WTC11 (cell line): ENCODE measurements at regions not wholly inside any gene's neighbourhood (a gene's known extent, or its start where the extent isn't known, plus 50 kb on each side); places are given as distances from the start of the nearest gene placed in this dataset.

Experiments
- ATAC-seq: fragments of 200-7000 bp; cut with Tn5 transposase; 2 replicates; pipeline ENCODE4 v1.10.0; 2021; ENCODE audit warnings: mild to moderate bottlenecking, moderate library complexity
- CTCF ChIA-PET: fragments of 300-600 bp; sonication (Branson Sonifier 250); formaldehyde crosslinking; loops from one replicate; lab custom pipeline; 2021; ENCODE audit warnings: antibody characterized with exemption; lab: Charles Lee
- POLR2A ChIA-PET: fragments of 350-600 bp; sonication (Branson Sonifier 250); formaldehyde crosslinking; loops from one replicate; lab custom pipeline; 2021; ENCODE audit warnings: antibody characterized with exemption; lab: Charles Lee
- DNase-seq: peaks from one replicate; pipeline ENCODE4 v3.0.0; 2021; ENCODE audit warnings: low spot score
- H3K27ac Mint-ChIP-seq: 2 replicates; pipeline ENCODE4 v1.8.0; 2021; ENCODE audit warnings: mixed read lengths
- H3K27me3 Mint-ChIP-seq: 2 replicates; pipeline ENCODE4 v1.8.0; 2021; ENCODE audit warnings: low read depth, mild to moderate bottlenecking, moderate library complexity, mixed read lengths
- H3K36me3 Mint-ChIP-seq: 2 replicates; pipeline ENCODE4 v1.8.0; 2021; ENCODE audit warnings: mixed read lengths
- H3K4me1 Mint-ChIP-seq: 2 replicates; pipeline ENCODE4 v1.8.0; 2022; ENCODE audit warnings: mixed read lengths
- H3K4me3 Mint-ChIP-seq: 2 replicates; pipeline ENCODE4 v1.8.0; 2021; ENCODE audit warnings: mild to moderate bottlenecking, moderate library complexity, mixed read lengths
- H3K9me3 Mint-ChIP-seq: 2 replicates; pipeline ENCODE4 v1.8.0; 2021; ENCODE audit warnings: mixed read lengths
- FOXJ3 ChIP-seq: sonication (generic); formaldehyde crosslinking; IDR thresholded peaks from 2 replicates; pipeline ENCODE4 v1.9.0; 2021; ENCODE audit warnings: missing genetic modification reagents, mild to moderate bottlenecking, borderline replicate concordance
- FOXK1 ChIP-seq: sonication (generic); formaldehyde crosslinking; IDR thresholded peaks from 2 replicates; pipeline ENCODE4 v1.8.0; 2022; ENCODE audit warnings: mild to moderate bottlenecking, moderate library complexity, missing genetic modification reagents
- HMGA2 ChIP-seq: fragments of 250-450 bp; sonication (Bioruptor Pico); IDR thresholded peaks from 2 replicates; pipeline ENCODE4 v1.4.0; 2021; ENCODE audit warnings: mild to moderate bottlenecking, moderate library complexity
- IRF2 ChIP-seq: sonication (generic); formaldehyde crosslinking; IDR thresholded peaks from 2 replicates; pipeline ENCODE4 v1.8.0; 2022; ENCODE audit warnings: low read depth, missing genetic modification reagents, borderline replicate concordance
- KAT7 ChIP-seq: sonication (generic); formaldehyde crosslinking; IDR thresholded peaks from 2 replicates; pipeline ENCODE4 v1.8.1; 2023; ENCODE audit warnings: missing genetic modification reagents, mild to moderate bottlenecking, borderline replicate concordance
- PRRX2 ChIP-seq: fragments of 250-450 bp; sonication (Bioruptor Pico); IDR thresholded peaks from 2 replicates; pipeline ENCODE4 v1.8.0; 2021; ENCODE audit warnings: mild to moderate bottlenecking
- SMAD4 ChIP-seq: sonication (generic); formaldehyde crosslinking; IDR thresholded peaks from 2 replicates; pipeline ENCODE4 v1.8.0; 2022; ENCODE audit warnings: mild to moderate bottlenecking, missing genetic modification reagents
- SOX15 ChIP-seq: fragments of 250-450 bp; sonication (Bioruptor Pico); IDR thresholded peaks from 2 replicates; pipeline ENCODE4 v1.9.0; 2021; ENCODE audit warnings: mild to moderate bottlenecking
- SP1 ChIP-seq: sonication (generic); formaldehyde crosslinking; conservative IDR thresholded peaks from 2 replicates; pipeline ENCODE4 v1.8.1; 2022; ENCODE audit warnings: missing genetic modification reagents
- ZNF232 ChIP-seq: sonication (generic); formaldehyde crosslinking; IDR thresholded peaks from 2 replicates; pipeline ENCODE4 v1.8.0; 2022; ENCODE audit warnings: mild to moderate bottlenecking, missing genetic modification reagents
- ZNF263 ChIP-seq: sonication (generic); formaldehyde crosslinking; IDR thresholded peaks from 2 replicates; pipeline ENCODE4 v1.8.1; 2022; ENCODE audit warnings: low read depth, mild to moderate bottlenecking, moderate library complexity, missing genetic modification reagents
- ZNF396 ChIP-seq: fragments of 250-450 bp; sonication (Bioruptor Pico); IDR thresholded peaks from 2 replicates; pipeline ENCODE4 v1.8.0; 2021; ENCODE audit warnings: mild to moderate bottlenecking, moderate library complexity, borderline replicate concordance
- TF ChIP-seq, protein P1 (sequence below): sonication (generic); formaldehyde crosslinking; IDR thresholded peaks from 2 replicates; pipeline ENCODE4 v1.8.1; 2023; ENCODE audit warnings: mild to moderate bottlenecking, missing genetic modification reagents, moderate library complexity
- TF ChIP-seq, protein P2 (sequence below): sonication (generic); formaldehyde crosslinking; IDR thresholded peaks from 2 replicates; pipeline ENCODE4 v1.8.1; 2022; ENCODE audit warnings: missing genetic modification reagents, borderline replicate concordance
- TF ChIP-seq, protein P3 (sequence below): fragments of 250-450 bp; sonication (Bioruptor Pico); IDR thresholded peaks from 2 replicates; pipeline ENCODE4 v1.9.0; 2021; ENCODE audit warnings: mild to moderate bottlenecking
- TF ChIP-seq, protein P4 (sequence below): fragments of 250-450 bp; sonication (Bioruptor Pico); IDR thresholded peaks from 2 replicates; pipeline ENCODE4 v1.8.0; 2021; ENCODE audit warnings: mild to moderate bottlenecking
- TF ChIP-seq, protein P5 (sequence below): sonication (generic); formaldehyde crosslinking; IDR thresholded peaks from 2 replicates; pipeline ENCODE4 v1.8.0; 2022; ENCODE audit warnings: mild to moderate bottlenecking, missing genetic modification reagents
- TF ChIP-seq, protein P6 (sequence below): sonication (generic); formaldehyde crosslinking; IDR thresholded peaks from 2 replicates; pipeline ENCODE4 v1.8.0; 2022; ENCODE audit warnings: mild to moderate bottlenecking, missing genetic modification reagents
- TF ChIP-seq, protein P7 (sequence below): fragments of 250-450 bp; sonication (Bioruptor Pico); conservative IDR thresholded peaks from 2 replicates; pipeline ENCODE4 v1.9.0; 2021; ENCODE audit warnings: mild to moderate bottlenecking
- TF ChIP-seq, protein P8 (sequence below): sonication (generic); formaldehyde crosslinking; IDR thresholded peaks from 2 replicates; pipeline ENCODE4 v1.8.0; 2022; ENCODE audit warnings: missing genetic modification reagents

DNA sequence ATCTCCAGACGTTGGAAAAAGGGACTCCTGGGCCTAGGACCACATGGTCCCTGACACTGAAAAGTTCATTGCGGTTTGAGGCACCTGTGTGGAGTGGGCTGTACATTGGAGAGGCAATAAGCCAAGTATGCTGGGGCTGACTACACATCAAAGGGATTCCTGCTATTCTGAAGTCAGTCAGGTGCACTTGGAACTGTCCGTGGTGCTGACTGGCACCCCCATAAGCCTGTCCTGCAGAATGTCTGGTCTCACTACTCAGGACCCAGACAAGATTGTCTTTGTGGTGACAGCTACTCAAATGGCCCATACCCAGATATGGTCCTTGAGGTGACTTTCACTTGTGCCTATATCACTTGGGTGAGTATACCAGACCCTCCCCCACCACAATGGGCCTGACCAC lies 150.6 kb downstream of the RWDD3 start (continued):
- TF ChIP-seq, protein P1, sequence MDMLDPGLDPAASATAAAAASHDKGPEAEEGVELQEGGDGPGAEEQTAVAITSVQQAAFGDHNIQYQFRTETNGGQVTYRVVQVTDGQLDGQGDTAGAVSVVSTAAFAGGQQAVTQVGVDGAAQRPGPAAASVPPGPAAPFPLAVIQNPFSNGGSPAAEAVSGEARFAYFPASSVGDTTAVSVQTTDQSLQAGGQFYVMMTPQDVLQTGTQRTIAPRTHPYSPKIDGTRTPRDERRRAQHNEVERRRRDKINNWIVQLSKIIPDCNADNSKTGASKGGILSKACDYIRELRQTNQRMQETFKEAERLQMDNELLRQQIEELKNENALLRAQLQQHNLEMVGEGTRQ (CRISPR knock-in tag): peak; percentile 59; the same call in 1 of the 2 replicates
- TF ChIP-seq FOXJ3: no peak
- no peak for TF ChIP-seq SMAD4 (CRISPR knock-in tag)
- TF ChIP-seq IRF2 (CRISPR knock-in tag): peak; percentile 46; the same call in 1 of the 2 replicates
- TF ChIP-seq ZNF396 (CRISPR knock-in tag): no peak

DNA sequence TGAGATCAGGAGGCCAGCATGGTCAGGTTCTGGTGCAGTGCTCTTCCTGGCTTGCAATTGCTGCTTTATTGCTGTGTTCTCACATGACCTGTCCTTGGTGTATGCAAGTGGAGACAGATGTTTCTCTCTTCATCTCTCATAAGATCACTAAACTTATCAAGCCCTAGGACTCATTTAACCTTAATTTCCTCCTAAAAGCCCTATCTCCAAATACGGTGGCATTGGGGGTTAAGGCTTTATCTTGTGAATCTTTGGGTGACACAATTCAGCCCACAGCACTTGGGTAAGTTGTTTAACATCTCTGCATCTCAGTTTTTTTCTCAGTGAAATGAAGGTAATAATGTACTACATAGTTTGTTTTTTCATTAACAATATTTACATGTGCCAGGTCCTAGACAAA lies 152.4 kb downstream of the RWDD3 start:
- no peak for TF ChIP-seq FOXK1 (CRISPR knock-in tag)
- no peak for TF ChIP-seq KAT7 (CRISPR knock-in tag)
- no peak for TF ChIP-seq ZNF232 (CRISPR knock-in tag)
- TF ChIP-seq, protein P2, sequence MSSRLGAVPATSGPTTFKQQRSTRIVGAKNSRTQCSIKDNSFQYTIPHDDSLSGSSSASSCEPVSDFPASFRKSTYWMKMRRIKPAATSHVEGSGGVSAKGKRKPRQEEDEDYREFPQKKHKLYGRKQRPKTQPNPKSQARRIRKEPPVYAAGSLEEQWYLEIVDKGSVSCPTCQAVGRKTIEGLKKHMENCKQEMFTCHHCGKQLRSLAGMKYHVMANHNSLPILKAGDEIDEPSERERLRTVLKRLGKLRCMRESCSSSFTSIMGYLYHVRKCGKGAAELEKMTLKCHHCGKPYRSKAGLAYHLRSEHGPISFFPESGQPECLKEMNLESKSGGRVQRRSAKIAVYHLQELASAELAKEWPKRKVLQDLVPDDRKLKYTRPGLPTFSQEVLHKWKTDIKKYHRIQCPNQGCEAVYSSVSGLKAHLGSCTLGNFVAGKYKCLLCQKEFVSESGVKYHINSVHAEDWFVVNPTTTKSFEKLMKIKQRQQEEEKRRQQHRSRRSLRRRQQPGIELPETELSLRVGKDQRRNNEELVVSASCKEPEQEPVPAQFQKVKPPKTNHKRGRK (CRISPR knock-in tag): no peak
- no peak for TF ChIP-seq PRRX2 (CRISPR knock-in tag)
- H3K4me1 Mint-ChIP-seq: peaks cover 7% of the 10 kb centered on the region
- no peak overlapping the region for H3K4me3 Mint-ChIP-seq
- H3K27ac Mint-ChIP-seq: no peak overlapping the region
- DNase-seq (no peak), ATAC-seq (no peak)
- no peaks in the 10 kb centered on the region for H3K27me3 Mint-ChIP-seq
- no peaks in the 10 kb centered on the region for H3K36me3 Mint-ChIP-seq
- H3K9me3 Mint-ChIP-seq: no peaks in the 10 kb centered on the region
- ChIA-PET POLR2A (no interaction called here), CTCF (no interaction called here)

DNA sequence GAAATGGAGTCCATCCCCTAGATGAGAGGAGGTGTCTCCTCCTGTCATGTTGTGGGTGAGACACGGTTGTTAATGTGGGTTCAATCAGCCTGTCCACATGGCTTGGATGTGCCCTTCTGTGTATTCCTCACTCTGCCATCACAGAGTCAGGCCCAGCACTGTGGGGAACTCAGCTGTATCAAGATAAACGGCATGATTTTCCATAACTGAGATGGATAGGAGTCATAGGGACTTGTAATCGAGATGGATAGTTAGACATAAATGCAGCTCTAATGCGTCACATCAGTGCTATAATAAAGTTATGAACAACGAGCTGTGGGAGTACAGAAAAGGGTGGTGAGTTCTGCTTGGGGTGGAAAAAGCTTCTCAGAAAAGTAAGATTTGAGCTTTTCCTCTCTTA lies 152.9 kb downstream of the RWDD3 start:
- Mint-ChIP-seq H3K36me3 (no peaks in the 10 kb centered on the region), H3K9me3 (no peaks in the 10 kb centered on the region), H3K4me3 (no peak overlapping the region), H3K4me1 (peaks cover 4% of the 10 kb centered on the region), H3K27ac (no peak overlapping the region), H3K27me3 (no peaks in the 10 kb centered on the region)
- DNase-seq: no peak
- ChIA-PET POLR2A (interaction anchor here (0.6 kb wide), 1 partner anchor 274 kb away, joined by 4 read pairs; no protein-coding TSS in a partner anchor), CTCF (no interaction called here)
- ATAC-seq: no peak
- TF ChIP-seq PRRX2 (CRISPR knock-in tag): no peak
- TF ChIP-seq, protein P3, sequence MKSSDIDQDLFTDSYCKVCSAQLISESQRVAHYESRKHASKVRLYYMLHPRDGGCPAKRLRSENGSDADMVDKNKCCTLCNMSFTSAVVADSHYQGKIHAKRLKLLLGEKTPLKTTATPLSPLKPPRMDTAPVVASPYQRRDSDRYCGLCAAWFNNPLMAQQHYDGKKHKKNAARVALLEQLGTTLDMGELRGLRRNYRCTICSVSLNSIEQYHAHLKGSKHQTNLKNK: no peak
- no peak for TF ChIP-seq SP1
- no peak for TF ChIP-seq SOX15 (CRISPR knock-in tag)
- TF ChIP-seq, protein P4, sequence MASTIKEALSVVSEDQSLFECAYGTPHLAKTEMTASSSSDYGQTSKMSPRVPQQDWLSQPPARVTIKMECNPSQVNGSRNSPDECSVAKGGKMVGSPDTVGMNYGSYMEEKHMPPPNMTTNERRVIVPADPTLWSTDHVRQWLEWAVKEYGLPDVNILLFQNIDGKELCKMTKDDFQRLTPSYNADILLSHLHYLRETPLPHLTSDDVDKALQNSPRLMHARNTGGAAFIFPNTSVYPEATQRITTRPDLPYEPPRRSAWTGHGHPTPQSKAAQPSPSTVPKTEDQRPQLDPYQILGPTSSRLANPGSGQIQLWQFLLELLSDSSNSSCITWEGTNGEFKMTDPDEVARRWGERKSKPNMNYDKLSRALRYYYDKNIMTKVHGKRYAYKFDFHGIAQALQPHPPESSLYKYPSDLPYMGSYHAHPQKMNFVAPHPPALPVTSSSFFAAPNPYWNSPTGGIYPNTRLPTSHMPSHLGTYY (CRISPR knock-in tag): no peak
- no peak for TF ChIP-seq SMAD4 (CRISPR knock-in tag)
- TF ChIP-seq, protein P5, sequence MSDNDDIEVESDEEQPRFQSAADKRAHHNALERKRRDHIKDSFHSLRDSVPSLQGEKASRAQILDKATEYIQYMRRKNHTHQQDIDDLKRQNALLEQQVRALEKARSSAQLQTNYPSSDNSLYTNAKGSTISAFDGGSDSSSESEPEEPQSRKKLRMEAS (CRISPR knock-in tag): no peak
- TF ChIP-seq ZNF263 (CRISPR knock-in tag): no peak
- TF ChIP-seq, protein P6, sequence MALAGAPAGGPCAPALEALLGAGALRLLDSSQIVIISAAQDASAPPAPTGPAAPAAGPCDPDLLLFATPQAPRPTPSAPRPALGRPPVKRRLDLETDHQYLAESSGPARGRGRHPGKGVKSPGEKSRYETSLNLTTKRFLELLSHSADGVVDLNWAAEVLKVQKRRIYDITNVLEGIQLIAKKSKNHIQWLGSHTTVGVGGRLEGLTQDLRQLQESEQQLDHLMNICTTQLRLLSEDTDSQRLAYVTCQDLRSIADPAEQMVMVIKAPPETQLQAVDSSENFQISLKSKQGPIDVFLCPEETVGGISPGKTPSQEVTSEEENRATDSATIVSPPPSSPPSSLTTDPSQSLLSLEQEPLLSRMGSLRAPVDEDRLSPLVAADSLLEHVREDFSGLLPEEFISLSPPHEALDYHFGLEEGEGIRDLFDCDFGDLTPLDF: no peak
- TF ChIP-seq, protein P7, sequence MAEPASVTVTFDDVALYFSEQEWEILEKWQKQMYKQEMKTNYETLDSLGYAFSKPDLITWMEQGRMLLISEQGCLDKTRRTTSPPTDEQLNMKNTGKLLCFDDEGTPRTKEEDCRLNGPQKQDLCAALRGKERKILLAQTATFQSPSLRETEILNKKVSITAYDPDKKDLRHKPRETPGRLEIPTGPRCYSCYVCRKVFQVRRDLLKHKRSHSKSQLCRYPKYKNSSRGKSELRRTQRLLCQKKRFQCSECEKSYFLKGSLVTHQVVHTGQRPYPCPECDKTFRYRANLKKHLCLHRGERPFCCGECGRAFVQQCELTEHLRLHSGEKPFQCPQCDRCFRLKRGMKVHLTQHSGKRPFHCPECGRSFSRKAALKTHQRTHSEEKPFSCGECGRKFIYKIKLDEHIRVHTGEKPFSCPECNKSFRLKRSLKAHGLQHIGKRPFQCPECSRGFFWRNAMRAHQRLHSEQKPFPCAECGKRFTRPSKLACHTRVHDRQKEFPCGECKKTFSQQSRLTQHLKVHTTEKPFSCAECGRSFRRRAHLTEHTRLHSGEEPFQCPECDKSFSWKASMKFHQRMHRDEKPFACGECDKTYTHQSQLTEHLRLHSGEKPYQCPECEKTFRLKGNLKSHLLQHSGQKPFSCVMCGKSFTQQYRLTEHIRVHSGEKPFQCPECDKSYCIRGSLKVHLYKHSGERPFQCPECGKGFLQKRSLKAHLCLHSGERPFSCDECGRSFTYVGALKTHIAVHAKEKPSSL (CRISPR knock-in tag): no peak
- TF ChIP-seq ZNF396 (CRISPR knock-in tag): no peak
- TF ChIP-seq, protein P8, sequence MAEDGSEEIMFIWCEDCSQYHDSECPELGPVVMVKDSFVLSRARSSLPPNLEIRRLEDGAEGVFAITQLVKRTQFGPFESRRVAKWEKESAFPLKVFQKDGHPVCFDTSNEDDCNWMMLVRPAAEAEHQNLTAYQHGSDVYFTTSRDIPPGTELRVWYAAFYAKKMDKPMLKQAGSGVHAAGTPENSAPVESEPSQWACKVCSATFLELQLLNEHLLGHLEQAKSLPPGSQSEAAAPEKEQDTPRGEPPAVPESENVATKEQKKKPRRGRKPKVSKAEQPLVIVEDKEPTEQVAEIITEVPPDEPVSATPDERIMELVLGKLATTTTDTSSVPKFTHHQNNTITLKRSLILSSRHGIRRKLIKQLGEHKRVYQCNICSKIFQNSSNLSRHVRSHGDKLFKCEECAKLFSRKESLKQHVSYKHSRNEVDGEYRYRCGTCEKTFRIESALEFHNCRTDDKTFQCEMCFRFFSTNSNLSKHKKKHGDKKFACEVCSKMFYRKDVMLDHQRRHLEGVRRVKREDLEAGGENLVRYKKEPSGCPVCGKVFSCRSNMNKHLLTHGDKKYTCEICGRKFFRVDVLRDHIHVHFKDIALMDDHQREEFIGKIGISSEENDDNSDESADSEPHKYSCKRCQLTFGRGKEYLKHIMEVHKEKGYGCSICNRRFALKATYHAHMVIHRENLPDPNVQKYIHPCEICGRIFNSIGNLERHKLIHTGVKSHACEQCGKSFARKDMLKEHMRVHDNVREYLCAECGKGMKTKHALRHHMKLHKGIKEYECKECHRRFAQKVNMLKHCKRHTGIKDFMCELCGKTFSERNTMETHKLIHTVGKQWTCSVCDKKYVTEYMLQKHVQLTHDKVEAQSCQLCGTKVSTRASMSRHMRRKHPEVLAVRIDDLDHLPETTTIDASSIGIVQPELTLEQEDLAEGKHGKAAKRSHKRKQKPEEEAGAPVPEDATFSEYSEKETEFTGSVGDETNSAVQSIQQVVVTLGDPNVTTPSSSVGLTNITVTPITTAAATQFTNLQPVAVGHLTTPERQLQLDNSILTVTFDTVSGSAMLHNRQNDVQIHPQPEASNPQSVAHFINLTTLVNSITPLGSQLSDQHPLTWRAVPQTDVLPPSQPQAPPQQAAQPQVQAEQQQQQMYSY (CRISPR knock-in tag): no peak
- no peak for TF ChIP-seq HMGA2
